PC-3 (cell line): ENCODE measurements at regions not wholly inside any gene's neighbourhood (a gene's known extent, or its start where the extent isn't known, plus 50 kb on each side); places are given as distances from the start of the nearest gene placed in this dataset.

Experiments used
- CTCF ChIP-seq: fragments of 300-600 bp; sonication (generic); conservative IDR thresholded peaks from 2 replicates; pipeline ENCODE4 v1.5.1; 2017; ENCODE audit warnings: antibody characterized with exemption, low read depth, mild to moderate bottlenecking, low read length
- EZH2 ChIP-seq: fragments of 300-600 bp; sonication (generic); IDR thresholded peaks from one replicate; pipeline ENCODE4 v1.6.1; 2017; ENCODE audit warnings: antibody characterized with exemption, mild to moderate bottlenecking, low read length; ENCODE audit not compliant: unreplicated experiment
- EZH2phosphoT487 ChIP-seq: fragments of 300-600 bp; sonication (generic); IDR thresholded peaks from 2 replicates; pipeline ENCODE4 v1.6.1; 2018; ENCODE audit warnings: mild to moderate bottlenecking, antibody characterized with exemption, low read length, borderline replicate concordance

GRCh38 chr16:11402745-11403533, 57.7 kb downstream of the RMI2 start:
- TF ChIP-seq CTCF = no peak
- TF ChIP-seq EZH2phosphoT487 = no peak
- TF ChIP-seq EZH2 = no peak
